HepG2 (cell line): ENCODE measurements at regions not wholly inside any gene's neighbourhood (a gene's known extent, or its start where the extent isn't known, plus 50 kb on each side); places are given as distances from the start of the nearest gene placed in this dataset.

Source experiments
- ATAC-seq: fragments of 200-7000 bp; cut with Tn5 transposase; 3 replicates; pipeline ENCODE4 v1.9.1; 2020; ENCODE audit warnings: mild to moderate bottlenecking, moderate library complexity
- BruUV-seq: library from RNA; stranded (reverse); fragments of 400-500 nt; replicated peaks from 2 replicates; lab custom pipeline; 2021; lab: Mats Ljungman, UMichigan
- CTCF ChIA-PET: fragments of 300-600 bp; formaldehyde crosslinking; extraction: SDS; loops from one replicate; lab custom pipeline; 2021; ENCODE audit warnings: low total read pairs, inconsistent platforms, low intra/inter-chr PET ratio; lab: Yijun Ruan, JAX
- POLR2A ChIA-PET: fragments of 350-600 bp; sonication (Branson Sonifier 250); formaldehyde crosslinking; loops from one replicate; lab custom pipeline; 2020; ENCODE audit warnings: antibody characterized with exemption, inconsistent platforms; lab: Yijun Ruan, JAX
- DNase-seq: peaks from one replicate; pipeline ENCODE4 v3.0.0-alpha.2; 2015; ENCODE audit warnings: low spot score
- FAIRE-seq: peaks from 3 replicates; lab custom pipeline; 2011; peaks lifted over from hg19 to GRCh38; lab: Jason Lieb, UNC
- H2AFZ ChIP-seq: one replicate; pipeline ENCODE4 v1.6.1; 2011; ENCODE audit warnings: low read length, inconsistent platforms
- H3K27ac ChIP-seq: fragments of 300-600 bp; 3 replicates; pipeline ENCODE4 v1.8.0; 2011; ENCODE audit warnings: mixed run types, mild to moderate bottlenecking, mixed read lengths, low read length, inconsistent platforms; ENCODE audit not compliant: insufficient read depth; ENCODE audit errors: extremely low read length
- H3K27me3 ChIP-seq, 2 experiments: fragments of 200-600 bp in 1 of 2; 2 replicates in 1 of 2; 3 replicates in 1 of 2; pipeline versions ENCODE4 v1.6.0 to v1.8.0; 2011; ENCODE audit warnings: low read length in 2 of 2, mild to moderate bottlenecking in 2 of 2, moderate library complexity in 2 of 2, inconsistent platforms in 1 of 2; ENCODE audit not compliant: insufficient read depth in 2 of 2, control insufficient read depth in 1 of 2
- H3K36me3 ChIP-seq, 2 experiments: fragments of 200-600 bp in 1 of 2; replicated peaks in 1 of 2; 2 replicates in 1 of 2; 3 replicates in 1 of 2; pipeline versions ENCODE4 v1.5.1 to v1.8.0; 2011; ENCODE audit warnings: low read length in 2 of 2, inconsistent platforms in 1 of 2; ENCODE audit not compliant: insufficient read depth in 2 of 2, control insufficient read depth in 1 of 2
- H3K4me1 ChIP-seq: 2 replicates; pipeline ENCODE4 v1.5.1; 2012; ENCODE audit warnings: low read length, inconsistent platforms; ENCODE audit not compliant: insufficient read depth
- H3K4me2 ChIP-seq: 2 replicates; pipeline ENCODE4 v1.6.0; 2011; ENCODE audit warnings: low read depth, low read length, inconsistent platforms
- H3K4me3 ChIP-seq, 3 experiments: fragments of 200-600 bp in 1 of 3; sonication (generic), shearing (Covaris generic) in 1 of 3; replicated peaks in 1 of 3; 2 replicates each; pipeline ENCODE4 v1.5.1; 2011 to 2016; ENCODE audit warnings: low read length in 3 of 3, inconsistent platforms in 2 of 3, low read depth in 2 of 3, mild to moderate bottlenecking in 2 of 3, control low read depth in 1 of 3, mixed read lengths in 1 of 3; ENCODE audit not compliant: insufficient read depth in 1 of 3
- H3K79me2 ChIP-seq: one replicate; pipeline ENCODE4 v1.6.1; 2011; ENCODE audit warnings: low read length, inconsistent platforms; ENCODE audit not compliant: insufficient read depth
- H3K9ac ChIP-seq: 2 replicates; pipeline ENCODE4 v1.6.0; 2011; ENCODE audit warnings: mild to moderate bottlenecking, low read depth, low read length, inconsistent platforms; ENCODE audit not compliant: insufficient read depth
- H3K9me3 ChIP-seq: 2 replicates; pipeline ENCODE4 v1.5.1; 2012; ENCODE audit warnings: mild to moderate bottlenecking, low read length
- H4K20me1 ChIP-seq: 2 replicates; pipeline ENCODE4 v1.6.0; 2011; ENCODE audit warnings: inconsistent platforms, mild to moderate bottlenecking, low read length, moderate library complexity; ENCODE audit not compliant: insufficient read depth
- AGO1 ChIP-seq: fragments of 200-400 bp; formaldehyde crosslinking; IDR thresholded peaks from 2 replicates; pipeline ENCODE4 v1.6.1; 2017; ENCODE audit warnings: mild to moderate bottlenecking, low read depth, low read length, moderate library complexity; ENCODE audit not compliant: poor library complexity, severe bottlenecking
- BHLHE40 ChIP-seq: IDR thresholded peaks from 2 replicates; pipeline ENCODE4 v1.6.1; 2011; ENCODE audit warnings: low read length, improper control_type of control experiment
- FOXK2 ChIP-seq: fragments of 450-650 bp; IDR thresholded peaks from 2 replicates; pipeline ENCODE4 v1.6.1; 2016
- HMG20A ChIP-seq: IDR thresholded peaks from 2 replicates; pipeline ENCODE4 v1.6.1; 2016; ENCODE audit warnings: borderline replicate concordance
- HMGXB4 ChIP-seq, 2 experiments: sonication (generic) in 1 of 2; formaldehyde crosslinking in 1 of 2; IDR thresholded peaks; 2 replicates each; pipeline versions ENCODE4 v1.4.0 to v1.6.1; 2018 to 2020; ENCODE audit warnings: missing genetic modification reagents in 2 of 2, borderline replicate concordance in 1 of 2, low read depth in 1 of 2, mild to moderate bottlenecking in 1 of 2, missing biosample characterization in 1 of 2
- HOXA3 ChIP-seq: sonication (generic); formaldehyde crosslinking; IDR thresholded peaks from 2 replicates; pipeline ENCODE4 v1.5.0; 2020; ENCODE audit warnings: missing genetic modification reagents
- KLF13 ChIP-seq: sonication (generic); formaldehyde crosslinking; IDR thresholded peaks from 2 replicates; pipeline ENCODE4 v1.4.0; 2020; ENCODE audit warnings: mild to moderate bottlenecking, missing genetic modification reagents
- LCORL ChIP-seq, 2 experiments: fragments of 450-650 bp in 1 of 2; sonication (generic) in 1 of 2; formaldehyde crosslinking in 1 of 2; IDR thresholded peaks; 2 replicates each; pipeline versions ENCODE4 v1.5.0 to v1.6.1; 2017 to 2020; ENCODE audit warnings: antibody characterized with exemption in 1 of 2, missing genetic modification reagents in 1 of 2
- MIER3 ChIP-seq: IDR thresholded peaks from 2 replicates; pipeline ENCODE4 v1.6.1; 2016; ENCODE audit warnings: missing compliant biosample characterization, borderline replicate concordance
- MYC ChIP-seq: sonication (generic); formaldehyde crosslinking; IDR thresholded peaks from 2 replicates; pipeline ENCODE4 v1.9.0; 2021; ENCODE audit warnings: missing genetic modification reagents, borderline replicate concordance
- NFIC ChIP-seq: IDR thresholded peaks from 2 replicates; pipeline ENCODE4 v1.6.1; 2012; ENCODE audit warnings: mild to moderate bottlenecking, low read length, inconsistent platforms
- POLR2G ChIP-seq: fragments of 200-400 bp; formaldehyde crosslinking; IDR thresholded peaks from 2 replicates; pipeline ENCODE4 v1.6.1; 2018; ENCODE audit warnings: mild to moderate bottlenecking, low read depth, low read length, moderate library complexity
- SOX5 ChIP-seq: IDR thresholded peaks from 2 replicates; pipeline ENCODE4 v1.6.1; 2016; ENCODE audit warnings: borderline replicate concordance
- TBX2 ChIP-seq: sonication (generic); formaldehyde crosslinking; IDR thresholded peaks from 2 replicates; pipeline ENCODE4 v1.5.0; 2020; ENCODE audit warnings: missing genetic modification reagents, mild to moderate bottlenecking, borderline replicate concordance
- XBP1 ChIP-seq: sonication (generic); formaldehyde crosslinking; IDR thresholded peaks from 2 replicates; pipeline ENCODE4 v1.5.0; 2020; ENCODE audit warnings: missing genetic modification reagents
- ZFX ChIP-seq: sonication (generic); formaldehyde crosslinking; IDR thresholded peaks from 2 replicates; pipeline ENCODE4 v1.4.0; 2020; ENCODE audit warnings: mild to moderate bottlenecking, low read depth, missing genetic modification reagents, moderate library complexity
- ZKSCAN5 ChIP-seq: sonication (generic); formaldehyde crosslinking; IDR thresholded peaks from 2 replicates; pipeline ENCODE4 v1.5.1; 2020; ENCODE audit warnings: mild to moderate bottlenecking, missing genetic modification reagents
- ZNF230 ChIP-seq: sonication (generic); formaldehyde crosslinking; IDR thresholded peaks from 2 replicates; pipeline ENCODE4 v1.4.0; 2020; ENCODE audit warnings: mild to moderate bottlenecking, missing genetic modification reagents
- ZNF232 ChIP-seq: sonication (generic); formaldehyde crosslinking; IDR thresholded peaks from 2 replicates; pipeline ENCODE4 v1.4.0; 2020; ENCODE audit warnings: missing genetic modification reagents, borderline replicate concordance
- ZNF713 ChIP-seq: sonication (generic); formaldehyde crosslinking; IDR thresholded peaks from 2 replicates; pipeline ENCODE4 v1.4.0; 2020; ENCODE audit warnings: mild to moderate bottlenecking, missing genetic modification reagents
- WGBS: methylation state at CpG from one replicate; pipeline ENCODE4 v1.1.6; 2017; ENCODE audit warnings: low lambda C conversion rate; 5-methylcytosine and 5-hydroxymethylcytosine counted together
- in situ Hi-C: cut with HindIII; loops from 2 replicates; pipeline ENCODE4 v1.10.0; 2017; ENCODE audit warnings: low pct_unique_long_range_greater_than_20kb; ENCODE audit not compliant: extremely low pct_ligation_motif_present
- intact Hi-C: fragments of 100-400 bp; cut with micrococcal nuclease; formaldehyde crosslinking; loops from one replicate; pipeline ENCODE4 v1.10.0; 2022; ENCODE audit not compliant: unreplicated experiment
- TF ChIP-seq, protein P1 (sequence below): sonication (generic); IDR thresholded peaks from 2 replicates; pipeline ENCODE4 v1.6.1; 2016; ENCODE audit warnings: low read depth, borderline replicate concordance
- TF ChIP-seq, protein P2 (sequence below): sonication (generic); formaldehyde crosslinking; IDR thresholded peaks from 2 replicates; pipeline ENCODE4 v1.4.0; 2020; ENCODE audit warnings: missing genetic modification reagents

DNA sequence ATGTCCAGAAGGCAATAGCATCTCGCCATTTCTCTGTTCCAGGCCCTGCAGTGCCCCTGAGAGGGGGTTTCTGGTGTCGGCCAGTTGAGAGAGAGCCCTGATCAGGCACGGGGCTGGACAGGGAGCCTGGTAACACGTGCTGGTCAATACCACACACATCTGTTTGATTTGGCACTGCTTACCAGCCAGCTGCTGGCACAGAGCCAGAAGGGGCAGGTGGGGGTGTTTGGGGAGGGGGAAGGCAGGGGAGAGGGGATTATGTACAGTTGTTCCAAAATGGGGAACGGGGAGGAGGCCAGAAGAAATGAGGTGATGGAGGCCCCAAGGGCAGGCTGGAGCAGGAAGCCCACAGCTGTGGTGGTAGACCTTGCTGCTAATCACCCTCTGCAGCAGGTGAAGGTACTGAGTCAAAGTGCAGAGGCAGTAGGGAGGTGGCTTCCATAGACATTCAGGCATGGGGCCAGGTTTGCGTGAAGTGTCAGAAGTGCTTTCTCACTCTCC is 153.5 kb upstream of the LPP start:
- H3K4me3 ChIP-seq = no peak overlapping the region
- no peak overlapping the region; the same call in 1 of the 2 replicates for H3K9ac ChIP-seq
- H3K79me2 ChIP-seq = peaks cover 11% of the 10 kb centered on the region
- no peak for DNase-seq
- peak overlapping the region; percentile 72 for H3K4me2 ChIP-seq
- WGBS = 38% methylated on average over 6 of the region's 6 CpGs
- ATAC-seq = peak; percentile 17
- intact Hi-C loops (loop anchor here (10.0 kb wide), 1 partner anchor 86 kb away; no protein-coding TSS in a partner anchor), in situ Hi-C loops (loop anchor here (10.0 kb wide), 1 partner anchor 256 kb away; the partner anchor contains the start of gene BCL6)
- no TSS peak for BruUV-seq
- CTCF ChIA-PET = no interaction called here
- no peaks in the 10 kb centered on the region for H3K27me3 ChIP-seq
- H4K20me1 ChIP-seq = no peaks in the 10 kb centered on the region
- H3K9me3 ChIP-seq = no peaks in the 10 kb centered on the region
- FAIRE-seq = no peak
- no peak overlapping the region for H2AFZ ChIP-seq
- H3K27ac ChIP-seq = peak overlapping the region; percentile 90
- peaks cover 99% of the 10 kb centered on the region for H3K4me1 ChIP-seq
- POLR2A ChIA-PET = interaction anchor here (1.2 to 4.9 kb wide), 6 partner anchors 17 to 295 kb away, joined by 3 to 64 read pairs (median 6); partner anchors contain the start of gene BCL6
- no peaks in the 10 kb centered on the region for H3K36me3 ChIP-seq
- TF ChIP-seq LCORL (IDR thresholded peaks at IDR 0.05) (peak; percentile 75; the same call in 1 of the 2 replicates), LCORL (CRISPR knock-in tag; IDR thresholded peaks at IDR 0.05) (0 out of 2 replicates have a peak, but pooled peaks have one; percentile 12), NFIC (peak; percentile 84), MYC (CRISPR knock-in tag) (peak; percentile 78; the same call in 1 of the 2 replicates), HOXA3 (CRISPR knock-in tag) (0 out of 2 replicates have a peak, but pooled peaks have one; percentile 51), KLF13 (CRISPR knock-in tag) (no peak), XBP1 (CRISPR knock-in tag) (no peak), SOX5 (no peak; the same call in 1 of the 2 replicates), ZKSCAN5 (CRISPR knock-in tag) (no peak), BHLHE40 (peak; percentile 90), HMG20A (CRISPR knock-in tag) (peak; percentile 31; the same call in 1 of the 2 replicates), FOXK2 (no peak), AGO1 (no peak), POLR2G (no peak), HMGXB4 (CRISPR knock-in tag; IDR thresholded peaks at IDR 0.05; ENCODE audit: borderline replicate concordance in 1 of 2, low read depth in 1 of 2) (peak; percentile 30 to 42; a peak in 1 of 4 replicates), ZFX (CRISPR knock-in tag) (peak; percentile 45; the same call in 1 of the 2 replicates), MIER3 (CRISPR knock-in tag) (peak; percentile 21; the same call in 1 of the 2 replicates), ZNF232 (peak; percentile 47; the same call in 1 of the 2 replicates), ZNF230 (no peak; the same call in 1 of the 2 replicates), TBX2 (CRISPR knock-in tag) (peak; percentile 8; the same call in 1 of the 2 replicates), ZNF713 (CRISPR knock-in tag) (no peak)
- TF ChIP-seq, protein P1, sequence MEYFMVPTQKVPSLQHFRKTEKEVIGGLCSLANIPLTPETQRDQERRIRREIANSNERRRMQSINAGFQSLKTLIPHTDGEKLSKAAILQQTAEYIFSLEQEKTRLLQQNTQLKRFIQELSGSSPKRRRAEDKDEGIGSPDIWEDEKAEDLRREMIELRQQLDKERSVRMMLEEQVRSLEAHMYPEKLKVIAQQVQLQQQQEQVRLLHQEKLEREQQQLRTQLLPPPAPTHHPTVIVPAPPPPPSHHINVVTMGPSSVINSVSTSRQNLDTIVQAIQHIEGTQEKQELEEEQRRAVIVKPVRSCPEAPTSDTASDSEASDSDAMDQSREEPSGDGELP = peak; percentile 73; the same call in 1 of the 2 replicates
- TF ChIP-seq, protein P2, sequence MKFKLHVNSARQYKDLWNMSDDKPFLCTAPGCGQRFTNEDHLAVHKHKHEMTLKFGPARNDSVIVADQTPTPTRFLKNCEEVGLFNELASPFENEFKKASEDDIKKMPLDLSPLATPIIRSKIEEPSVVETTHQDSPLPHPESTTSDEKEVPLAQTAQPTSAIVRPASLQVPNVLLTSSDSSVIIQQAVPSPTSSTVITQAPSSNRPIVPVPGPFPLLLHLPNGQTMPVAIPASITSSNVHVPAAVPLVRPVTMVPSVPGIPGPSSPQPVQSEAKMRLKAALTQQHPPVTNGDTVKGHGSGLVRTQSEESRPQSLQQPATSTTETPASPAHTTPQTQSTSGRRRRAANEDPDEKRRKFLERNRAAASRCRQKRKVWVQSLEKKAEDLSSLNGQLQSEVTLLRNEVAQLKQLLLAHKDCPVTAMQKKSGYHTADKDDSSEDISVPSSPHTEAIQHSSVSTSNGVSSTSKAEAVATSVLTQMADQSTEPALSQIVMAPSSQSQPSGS = 0 out of 2 replicates have a peak, but pooled peaks have one; percentile 27
